ENCODE measurements at regions not wholly inside any gene's neighbourhood (a gene's known extent, or its start where the extent isn't known, plus 50 kb on each side); places are given as distances from the start of the nearest gene placed in this dataset.

DNA sequence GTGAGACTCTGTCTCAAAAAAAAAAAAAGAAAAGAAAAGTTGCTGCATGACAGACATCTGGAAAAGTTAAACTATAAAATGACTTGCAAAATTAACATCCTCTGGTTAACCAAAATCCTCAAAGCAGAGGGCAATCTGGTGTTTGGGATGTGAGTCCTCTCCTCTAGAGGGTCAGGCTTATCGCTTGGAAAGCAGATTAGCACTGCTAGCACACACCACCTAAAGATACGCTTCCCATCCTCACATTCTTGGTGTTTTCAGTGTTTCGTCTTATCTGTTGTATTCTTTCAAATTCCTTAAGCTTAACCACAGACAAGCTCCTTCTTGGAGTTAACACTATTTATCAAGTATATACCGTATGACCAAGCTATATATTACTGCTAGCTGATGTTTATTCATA, 198.0 kb downstream of the SOX4 start:
- TF ChIP-seq YY1 (IDR thresholded peaks at IDR 0.05; ENCODE audit: low read depth) (no peak), TEAD4 (IDR thresholded peaks at IDR 0.05) (no peak), CEBPB (IDR thresholded peaks at IDR 0.05) (no peak), CREB1 (IDR thresholded peaks at IDR 0.05; ENCODE audit: low read depth) (no peak)
